T-cell (primary cell): ENCODE measurements at regions not wholly inside any gene's neighbourhood (a gene's known extent, or its start where the extent isn't known, plus 50 kb on each side); places are given as distances from the start of the nearest gene placed in this dataset.

Experiments
- ATAC-seq, 4 experiments: fragments of 200-7000 bp in 3 of 4; fragments of 150-1000 bp in 1 of 4; cut with Tn5 transposase; replicated peaks in 1 of 4; 1 replicate in 3 of 4; 2 replicates in 1 of 4; pipeline ENCODE4 v1.10.0; 2021; ENCODE audit warnings: moderate library complexity in 3 of 4, mild to moderate bottlenecking in 2 of 4, moderate number of reproducible peaks in 1 of 4
- CTCF ChIA-PET, 2 donors: fragments of 300-600 bp; sonication (Branson Sonifier 250); formaldehyde crosslinking; loops; one replicate each; lab custom pipeline; 2022; ENCODE audit warnings: antibody characterized with exemption in 2 of 2; lab: Charles Lee
- POLR2A ChIA-PET, 2 donors: fragments of 300-600 bp; sonication (Branson Sonifier 250); formaldehyde crosslinking; loops; one replicate each; lab custom pipeline; 2022; ENCODE audit warnings: antibody characterized with exemption in 2 of 2; lab: Charles Lee
- DNase-seq, 35 experiments: peaks; one replicate each; pipeline versions ENCODE4 v3.0.0 to v3.0.0-alpha.2; 2013 to 2023
- H3K27ac ChIP-seq: one replicate; pipeline ENCODE4 v1.5.1; 2013; ENCODE audit warnings: low read length
- H3K27me3 ChIP-seq, 2 experiments: replicated peaks in 1 of 2; 1 replicate in 1 of 2; 2 replicates in 1 of 2; pipeline versions ENCODE4 v1.6.1 to v1.7.0; 2013; ENCODE audit warnings: low read length in 1 of 2, mixed read lengths in 1 of 2; ENCODE audit not compliant: control insufficient read depth in 2 of 2, insufficient read depth in 2 of 2; ENCODE audit errors: extremely low read depth in 1 of 2
- H3K36me3 ChIP-seq, 2 donors: 1 replicate in 1 of 2; 2 replicates in 1 of 2; pipeline versions ENCODE4 v1.6.1 to v1.7.0; 2013; ENCODE audit warnings: low read length in 1 of 2; ENCODE audit not compliant: control insufficient read depth in 2 of 2, insufficient read depth in 1 of 2; ENCODE audit errors: extremely low read depth in 1 of 2
- H3K4me1 ChIP-seq, 2 experiments: 1 replicate in 1 of 2; 2 replicates in 1 of 2; pipeline versions ENCODE4 v1.6.1 to v1.7.0; 2013; ENCODE audit warnings: low read length in 2 of 2, mixed read lengths in 1 of 2; ENCODE audit not compliant: insufficient read depth in 2 of 2, control insufficient read depth in 1 of 2; ENCODE audit errors: extremely low read depth in 1 of 2
- H3K4me3 ChIP-seq, 2 donors: 1 replicate in 1 of 2; 2 replicates in 1 of 2; pipeline versions ENCODE4 v1.5.1 to v1.7.0; 2013; ENCODE audit warnings: mild to moderate bottlenecking in 2 of 2, low read length in 1 of 2, moderate library complexity in 1 of 2; ENCODE audit not compliant: control insufficient read depth in 1 of 2; ENCODE audit errors: extremely low read depth in 1 of 2
- H3K9me3 ChIP-seq: 2 replicates; pipeline ENCODE4 v1.7.0; 2013
- H3K27ac Mint-ChIP-seq, 2 donors: one replicate each; pipeline ENCODE4 v1.8.0; 2020 to 2021; ENCODE audit warnings: mild to moderate bottlenecking in 2 of 2, mixed read lengths in 2 of 2
- H3K27me3 Mint-ChIP-seq, 2 donors: one replicate each; pipeline ENCODE4 v1.8.0; 2021 to 2022; ENCODE audit warnings: mixed read lengths in 2 of 2
- H3K36me3 Mint-ChIP-seq: one replicate; pipeline ENCODE4 v1.8.0; 2021; ENCODE audit warnings: mixed read lengths
- H3K4me1 Mint-ChIP-seq, 3 donors: one replicate each; pipeline ENCODE4 v1.8.0; 2020 to 2022; ENCODE audit warnings: mixed read lengths in 3 of 3, mild to moderate bottlenecking in 1 of 3
- H3K4me3 Mint-ChIP-seq, 3 donors: one replicate each; pipeline ENCODE4 v1.8.0; 2020 to 2022; ENCODE audit warnings: mild to moderate bottlenecking in 3 of 3, mixed read lengths in 3 of 3, moderate library complexity in 3 of 3
- H3K9me3 Mint-ChIP-seq, 3 donors: one replicate each; pipeline ENCODE4 v1.8.0; 2020 to 2022; ENCODE audit warnings: mixed read lengths in 3 of 3
- WGBS: methylation state at CpG from one replicate; pipeline ENCODE4 v1.1.5; 2013; ENCODE audit warnings: missing lambda C conversion rate; ENCODE audit not compliant: insufficient coverage; 5-methylcytosine and 5-hydroxymethylcytosine counted together

DNA sequence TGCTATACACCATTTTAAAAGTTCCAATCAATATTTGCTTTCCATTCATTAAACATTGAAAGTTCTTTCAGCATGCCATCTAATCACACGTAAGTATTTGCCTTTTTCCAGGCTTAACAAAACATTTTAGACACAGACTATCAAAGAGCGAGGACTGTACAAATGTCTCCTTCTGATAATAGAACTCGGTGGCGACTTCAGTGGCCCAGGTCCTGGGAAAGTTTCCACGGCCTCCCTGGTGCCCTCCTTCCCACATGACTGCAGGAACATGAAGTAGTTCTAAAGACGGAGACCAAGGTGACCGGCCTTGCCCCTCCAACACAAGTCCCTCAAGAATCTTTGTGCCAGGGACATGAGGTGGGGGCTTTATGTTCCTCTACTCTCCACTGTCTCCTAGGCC is 174.6 kb upstream of the KBTBD8 start:
- ChIA-PET CTCF (interaction anchor here (1.0 to 2.8 kb wide), 5 partner anchors 21 to 574 kb away, joined by 3 to 67 read pairs (median 7); no protein-coding TSS in a partner anchor), POLR2A (interaction anchor here in 1 of 2 donors (0.5 kb wide), 1 partner anchor 584 kb away, joined by 5 read pairs; no protein-coding TSS in a partner anchor)
- Mint-ChIP-seq H3K27ac (no peak overlapping the region), H3K4me1 (no peaks in the 10 kb centered on the region), H3K36me3 (no peaks in the 10 kb centered on the region), H3K9me3 (no peaks in the 10 kb centered on the region), H3K4me3 (no peak overlapping the region), H3K27me3 (peaks cover 0 to 6% of the 10 kb centered on the region in 2 donors)
- Histone ChIP-seq H3K4me3 (no peak overlapping the region), H3K27me3 (peaks cover 0 to 5% of the 10 kb centered on the region in 2 experiments), H3K27ac (no peak overlapping the region), H3K9me3 (no peaks in the 10 kb centered on the region), H3K4me1 (no peaks in the 10 kb centered on the region), H3K36me3 (no peaks in the 10 kb centered on the region)
- 100% methylated on average over 4 of the region's 7 CpGs for WGBS
- ATAC-seq (no peak), DNase-seq (no peak)

DNA sequence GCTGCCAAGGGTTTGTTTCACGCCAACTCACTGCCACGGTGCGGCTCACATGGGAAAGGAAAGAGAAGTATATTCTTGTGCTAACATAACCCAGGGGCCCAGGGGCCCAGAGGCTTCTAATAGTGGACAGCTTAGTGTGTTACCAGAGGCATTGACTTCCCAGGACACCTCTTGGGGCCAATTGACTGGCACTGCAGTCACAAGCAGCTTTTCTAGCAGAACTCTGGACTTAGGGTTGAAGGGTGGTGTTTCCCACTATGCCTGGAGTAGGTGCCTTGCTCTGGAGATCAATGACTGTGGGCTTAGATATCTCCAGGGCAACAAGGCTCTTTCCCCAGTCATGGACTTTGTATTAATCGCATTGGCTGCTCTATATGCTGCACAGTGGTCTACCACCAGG is 172.7 kb upstream of the KBTBD8 start:
- POLR2A ChIA-PET, result no interaction called here
- no peak overlapping the region for H3K4me3 ChIP-seq
- H3K4me1 Mint-ChIP-seq, result no peaks in the 10 kb centered on the region
- H3K36me3 ChIP-seq, result no peaks in the 10 kb centered on the region
- H3K4me1 ChIP-seq, result no peaks in the 10 kb centered on the region
- H3K27me3 ChIP-seq, result peaks cover 0 to 5% of the 10 kb centered on the region in 2 experiments
- H3K36me3 Mint-ChIP-seq, result no peaks in the 10 kb centered on the region
- WGBS, result 100% methylated on average over 1 of the region's 4 CpGs
- H3K27me3 Mint-ChIP-seq, result peaks cover 0 to 6% of the 10 kb centered on the region in 2 donors
- DNase-seq (no peak), ATAC-seq (no peak)
- H3K27ac Mint-ChIP-seq, result no peak overlapping the region
- CTCF ChIA-PET, result interaction anchor here in 1 of 2 donors (1.7 kb wide), 1 partner anchor 576 kb away, joined by 4 read pairs; no protein-coding TSS in a partner anchor
- no peak overlapping the region for H3K27ac ChIP-seq
- no peaks in the 10 kb centered on the region for H3K9me3 Mint-ChIP-seq
- H3K9me3 ChIP-seq, result no peaks in the 10 kb centered on the region
- no peak overlapping the region for H3K4me3 Mint-ChIP-seq

DNA sequence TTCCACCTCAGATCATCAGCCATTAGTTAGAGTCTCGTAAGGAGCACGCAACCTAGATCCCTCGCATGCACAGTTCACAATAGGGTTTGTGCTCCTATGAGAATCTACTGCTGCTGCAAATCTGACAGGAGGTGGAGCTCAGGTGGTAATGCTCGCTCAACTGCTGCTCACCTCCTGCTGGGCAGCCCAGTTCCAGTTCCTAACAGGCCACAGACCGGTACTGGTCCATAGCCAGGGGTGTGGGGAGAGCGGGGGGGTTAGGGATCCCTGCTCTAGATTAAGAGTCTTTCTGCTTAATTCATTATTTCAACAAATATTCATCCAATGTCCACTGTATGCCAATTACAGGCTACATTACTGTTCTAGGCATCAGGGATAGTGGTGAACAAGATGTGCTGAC is 170.4 kb upstream of the KBTBD8 start:
- no peaks in the 10 kb centered on the region for H3K4me1 Mint-ChIP-seq
- DNase-seq (no peak), ATAC-seq (no peak)
- no peaks in the 10 kb centered on the region for H3K36me3 Mint-ChIP-seq
- H3K4me3 Mint-ChIP-seq, result no peak overlapping the region
- peaks cover 3% of the 10 kb centered on the region in 2 donors for H3K27me3 Mint-ChIP-seq
- WGBS, result 95% methylated on average over 4 of the region's 6 CpGs
- peaks cover 0 to 2% of the 10 kb centered on the region in 2 experiments for H3K27me3 ChIP-seq
- H3K27ac Mint-ChIP-seq, result no peak overlapping the region
- H3K4me1 ChIP-seq, result no peaks in the 10 kb centered on the region
- H3K9me3 Mint-ChIP-seq, result no peaks in the 10 kb centered on the region
- ChIA-PET POLR2A (no interaction called here), CTCF (no interaction called here)
- no peaks in the 10 kb centered on the region for H3K36me3 ChIP-seq
- no peak overlapping the region for H3K4me3 ChIP-seq
- no peak overlapping the region for H3K27ac ChIP-seq
- H3K9me3 ChIP-seq, result no peaks in the 10 kb centered on the region

DNA sequence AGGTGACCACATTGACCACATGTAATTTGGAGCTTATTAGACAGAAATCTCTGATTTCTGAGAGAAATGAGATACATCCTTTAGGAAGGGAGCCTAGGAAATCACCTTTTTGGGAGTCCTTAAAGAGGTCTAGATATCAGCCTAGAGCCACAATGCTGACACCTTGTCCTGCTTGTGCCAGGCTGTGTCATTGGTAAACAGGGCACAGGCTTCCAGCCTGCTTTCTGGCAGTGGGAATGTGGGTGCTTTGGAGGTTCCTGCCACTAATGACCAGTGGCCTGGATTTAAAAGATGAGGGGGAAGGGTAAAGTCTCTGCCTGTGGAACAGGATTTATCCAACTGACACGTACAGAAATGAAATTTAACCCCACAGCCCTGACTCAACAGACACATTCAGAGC is 169.8 kb upstream of the KBTBD8 start:
- POLR2A ChIA-PET, result no interaction called here
- Histone ChIP-seq H3K27ac (no peak overlapping the region), H3K36me3 (no peaks in the 10 kb centered on the region), H3K9me3 (no peaks in the 10 kb centered on the region), H3K4me3 (no peak overlapping the region), H3K4me1 (no peaks in the 10 kb centered on the region), H3K27me3 (peaks cover 0 to 2% of the 10 kb centered on the region in 2 experiments)
- H3K9me3 Mint-ChIP-seq, result no peaks in the 10 kb centered on the region
- H3K27me3 Mint-ChIP-seq, result peaks cover 3% of the 10 kb centered on the region in 2 donors
- DNase-seq (no peak), ATAC-seq (no peak)
- WGBS, result no CpG with 5 or more reads among the region's 1 CpG
- H3K36me3 Mint-ChIP-seq, result no peaks in the 10 kb centered on the region
- no peak overlapping the region for H3K4me3 Mint-ChIP-seq
- no peaks in the 10 kb centered on the region for H3K4me1 Mint-ChIP-seq
- no peak overlapping the region for H3K27ac Mint-ChIP-seq
- CTCF ChIA-PET, result interaction anchor here (0.5 to 1.3 kb wide), 3 partner anchors 420 to 575 kb away, joined by 3 to 5 read pairs (median 5); no protein-coding TSS in a partner anchor

DNA sequence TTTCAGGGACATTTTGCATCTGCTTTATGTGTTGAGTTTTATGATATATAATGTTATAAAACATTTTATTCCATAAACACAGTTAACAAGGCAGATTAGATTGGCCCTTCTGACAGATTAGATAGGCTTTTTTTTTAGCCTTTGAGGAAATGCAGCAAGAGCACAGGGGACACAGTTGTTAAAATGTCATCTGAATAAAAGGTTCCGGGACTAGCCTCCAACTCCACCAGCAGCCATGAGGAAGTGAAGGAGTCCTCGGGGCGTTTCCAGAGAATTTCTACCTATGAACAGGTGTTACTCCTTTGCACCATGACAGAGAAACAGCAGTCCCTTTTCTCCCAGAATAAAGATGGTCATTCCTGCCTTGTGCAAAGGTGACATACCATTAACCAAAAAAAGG is 167.8 kb upstream of the KBTBD8 start:
- 80% methylated on average over 1 of the region's 3 CpGs for WGBS

DNA sequence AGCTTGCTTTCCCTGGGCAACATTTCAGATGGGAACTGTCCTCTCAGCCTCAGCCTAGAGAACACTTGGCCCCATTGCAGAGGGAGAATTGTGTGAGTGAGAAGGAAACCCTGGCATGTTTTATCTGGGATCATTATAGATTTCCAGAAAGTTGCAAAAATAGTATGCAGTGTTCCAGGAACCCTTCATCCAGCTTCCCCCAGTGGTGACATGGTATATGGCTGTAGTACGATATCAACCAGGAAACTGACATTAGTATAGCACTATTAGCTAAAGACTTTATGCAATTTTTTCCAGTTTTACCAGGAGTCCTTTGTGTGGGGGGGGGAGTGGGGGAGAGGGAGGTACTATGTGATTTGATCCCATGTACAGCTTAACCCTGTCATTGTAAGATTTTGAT is 166.2 kb upstream of the KBTBD8 start:
- ChIA-PET POLR2A (no interaction called here), CTCF (interaction anchor here in 1 of 2 donors (1.9 kb wide), 1 partner anchor 10 kb away, joined by 7 read pairs; no protein-coding TSS in a partner anchor)
- no peak overlapping the region for H3K27ac Mint-ChIP-seq
- Histone ChIP-seq H3K4me1 (no peaks in the 10 kb centered on the region), H3K27me3 (peaks cover 0 to 8% of the 10 kb centered on the region in 2 experiments), H3K27ac (no peak overlapping the region), H3K36me3 (no peaks in the 10 kb centered on the region), H3K4me3 (no peak overlapping the region), H3K9me3 (no peaks in the 10 kb centered on the region)
- peaks cover 7 to 10% of the 10 kb centered on the region in 2 donors for H3K27me3 Mint-ChIP-seq
- no peaks in the 10 kb centered on the region for H3K9me3 Mint-ChIP-seq
- no peaks in the 10 kb centered on the region for H3K36me3 Mint-ChIP-seq
- H3K4me3 Mint-ChIP-seq, result no peak overlapping the region
- H3K4me1 Mint-ChIP-seq, result no peaks in the 10 kb centered on the region
- DNase-seq (no peak), ATAC-seq (no peak)
- WGBS, result no CpG with 5 or more reads among the region's 1 CpG

More for the DNA sequence above, 167.8 kb upstream of the KBTBD8 start:
- Histone ChIP-seq H3K36me3 (no peaks in the 10 kb centered on the region), H3K27ac (no peak overlapping the region), H3K9me3 (no peaks in the 10 kb centered on the region), H3K4me1 (no peaks in the 10 kb centered on the region), H3K27me3 (peaks cover 0 to 2% of the 10 kb centered on the region in 2 experiments), H3K4me3 (no peak overlapping the region)
- peaks cover 3 to 10% of the 10 kb centered on the region in 2 donors for H3K27me3 Mint-ChIP-seq
- DNase-seq, result no peak
- H3K4me3 Mint-ChIP-seq, result no peak overlapping the region
- no peak for ATAC-seq
- ChIA-PET CTCF (interaction anchor here in 1 of 2 donors (1.6 to 1.9 kb wide), 2 partner anchors 8 to 10 kb away, joined by 3 to 7 read pairs; no protein-coding TSS in a partner anchor), POLR2A (no interaction called here)
- no peaks in the 10 kb centered on the region for H3K9me3 Mint-ChIP-seq
- no peak overlapping the region for H3K27ac Mint-ChIP-seq
- no peaks in the 10 kb centered on the region for H3K4me1 Mint-ChIP-seq
- no peaks in the 10 kb centered on the region for H3K36me3 Mint-ChIP-seq
